H1 (cell line): ENCODE measurements at regions not wholly inside any gene's neighbourhood (a gene's known extent, or its start where the extent isn't known, plus 50 kb on each side); places are given as distances from the start of the nearest gene placed in this dataset.

Experiments
- ATF3 ChIP-seq: IDR thresholded peaks from 2 replicates; pipeline ENCODE4 v1.6.1; 2011; ENCODE audit warnings: low read depth, mild to moderate bottlenecking, low read length; ENCODE audit not compliant: insufficient read depth
- BRCA1 ChIP-seq: IDR thresholded peaks from 2 replicates; pipeline ENCODE4 v1.6.1; 2012; ENCODE audit warnings: low read depth, low read length, improper control_type of control experiment
- GTF2F1 ChIP-seq: IDR thresholded peaks from 2 replicates; pipeline ENCODE4 v1.6.1; 2012; ENCODE audit warnings: low read depth, low read length, improper control_type of control experiment, borderline replicate concordance
- KDM4A ChIP-seq: IDR thresholded peaks from one replicate; pipeline ENCODE4 v1.7.1; 2012; ENCODE audit warnings: low read depth, mild to moderate bottlenecking, moderate library complexity, low read length, inconsistent platforms; ENCODE audit not compliant: severe bottlenecking
- POU5F1 ChIP-seq: IDR thresholded peaks from 2 replicates; pipeline ENCODE4 v1.6.1; 2011; ENCODE audit warnings: low read depth, mild to moderate bottlenecking, low read length, moderate library complexity

GRCh38 chr4:122205687-122206086 lies 53.6 kb downstream of the BLTP1 start (continued):
- no peak for TF ChIP-seq GTF2F1
- no peak for TF ChIP-seq POU5F1
- TF ChIP-seq BRCA1, result no peak
- no peak for TF ChIP-seq KDM4A
- TF ChIP-seq ATF3, result no peak
